GM12875 (cell line): ENCODE measurements at regions not wholly inside any gene's neighbourhood (a gene's known extent, or its start where the extent isn't known, plus 50 kb on each side); places are given as distances from the start of the nearest gene placed in this dataset.
"Not testable (repeated sequence)": the region's sequence is repeated elsewhere in the genome, so short reads cannot be mapped to it uniquely, and the experiment has no call there.

ENCODE experiments used
- H3K4me3 ChIP-seq: one replicate; pipeline ENCODE4 v1.5.1; 2011; ENCODE audit warnings: low read depth, low read length, control low read depth
- TF ChIP-seq, protein P1 (sequence below): IDR thresholded peaks from 2 replicates; pipeline ENCODE4 v1.5.1; 2011; ENCODE audit warnings: low read depth, mild to moderate bottlenecking, control low read depth, inconsistent platforms, low read length, moderate library complexity, borderline replicate concordance; ENCODE audit not compliant: insufficient read depth

DNA sequence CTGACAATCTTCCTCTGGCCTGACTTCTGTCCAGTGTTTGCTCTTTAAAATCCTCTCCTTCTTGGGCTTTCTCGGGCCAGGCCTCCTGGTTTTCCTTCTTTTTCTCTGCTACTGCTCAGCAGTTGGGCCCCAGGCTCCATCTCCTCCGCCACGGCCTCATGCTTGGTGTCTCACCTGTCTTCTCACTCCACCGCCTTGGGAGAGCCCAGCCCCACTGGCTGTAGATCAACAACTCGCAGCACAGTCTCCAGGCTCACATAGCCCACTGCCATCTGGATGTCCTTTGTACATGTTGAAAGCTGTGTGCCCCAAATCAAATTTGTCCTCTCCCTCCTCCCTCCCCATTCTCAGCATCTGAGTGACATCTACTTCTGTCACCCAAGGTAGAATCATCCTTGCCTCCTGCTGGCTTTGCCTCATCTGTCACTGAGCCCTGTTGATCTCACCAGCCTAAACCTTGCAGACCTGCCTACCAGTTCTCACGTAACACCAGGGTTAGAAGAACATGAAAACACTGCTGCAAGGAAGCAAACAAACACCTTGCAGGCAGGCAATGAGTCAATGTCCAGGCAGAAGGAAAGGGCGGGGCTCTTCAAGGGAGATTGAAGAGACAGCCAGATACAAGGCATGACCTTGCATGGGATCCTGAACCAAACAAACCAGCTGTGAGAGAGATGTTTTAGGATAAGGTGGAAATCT lies 103.2 kb upstream of the SMURF2 start:
- H3K4me3 ChIP-seq: no peak overlapping the region
- TF ChIP-seq, protein P1, sequence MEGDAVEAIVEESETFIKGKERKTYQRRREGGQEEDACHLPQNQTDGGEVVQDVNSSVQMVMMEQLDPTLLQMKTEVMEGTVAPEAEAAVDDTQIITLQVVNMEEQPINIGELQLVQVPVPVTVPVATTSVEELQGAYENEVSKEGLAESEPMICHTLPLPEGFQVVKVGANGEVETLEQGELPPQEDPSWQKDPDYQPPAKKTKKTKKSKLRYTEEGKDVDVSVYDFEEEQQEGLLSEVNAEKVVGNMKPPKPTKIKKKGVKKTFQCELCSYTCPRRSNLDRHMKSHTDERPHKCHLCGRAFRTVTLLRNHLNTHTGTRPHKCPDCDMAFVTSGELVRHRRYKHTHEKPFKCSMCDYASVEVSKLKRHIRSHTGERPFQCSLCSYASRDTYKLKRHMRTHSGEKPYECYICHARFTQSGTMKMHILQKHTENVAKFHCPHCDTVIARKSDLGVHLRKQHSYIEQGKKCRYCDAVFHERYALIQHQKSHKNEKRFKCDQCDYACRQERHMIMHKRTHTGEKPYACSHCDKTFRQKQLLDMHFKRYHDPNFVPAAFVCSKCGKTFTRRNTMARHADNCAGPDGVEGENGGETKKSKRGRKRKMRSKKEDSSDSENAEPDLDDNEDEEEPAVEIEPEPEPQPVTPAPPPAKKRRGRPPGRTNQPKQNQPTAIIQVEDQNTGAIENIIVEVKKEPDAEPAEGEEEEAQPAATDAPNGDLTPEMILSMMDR: no peak

DNA sequence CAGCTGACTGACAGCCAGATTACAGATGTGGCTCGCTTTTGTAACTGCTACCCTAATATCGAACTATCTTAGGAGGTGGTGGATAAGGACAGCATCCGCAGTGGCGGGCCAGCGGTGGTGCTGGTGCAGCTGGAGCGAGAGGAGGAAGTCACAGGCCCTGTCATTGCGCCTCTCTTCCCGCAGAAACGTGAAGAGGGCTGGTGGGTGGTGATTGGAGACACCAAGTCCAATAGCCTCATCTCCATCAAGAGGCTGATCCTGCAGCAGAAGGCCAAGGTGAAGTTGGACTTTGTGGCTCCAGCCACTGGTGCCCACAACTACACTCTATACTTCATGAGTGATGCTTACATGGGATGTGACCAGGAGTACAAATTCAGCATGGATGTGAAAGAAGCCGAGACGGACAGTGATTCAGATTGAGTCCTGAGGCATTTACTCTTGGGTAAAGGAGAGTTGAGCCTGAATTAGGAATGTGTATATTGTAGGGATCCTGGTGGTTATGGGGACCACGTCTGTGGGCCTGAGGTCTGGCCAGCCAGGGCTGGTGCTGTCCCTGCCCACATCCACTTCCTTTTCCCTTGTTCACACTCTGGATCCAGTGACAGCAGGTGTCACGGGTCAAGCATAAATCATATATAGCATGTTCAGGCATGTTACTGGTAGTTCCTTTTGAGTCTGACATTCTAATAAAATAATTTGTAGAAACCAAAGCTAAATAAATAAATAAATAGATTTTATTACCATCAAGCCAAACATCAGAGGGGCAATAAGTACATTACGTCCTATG lies 89.0 kb upstream of the SMURF2 start:
- no peak overlapping the region for H3K4me3 ChIP-seq
- TF ChIP-seq, protein P1: no peak

DNA sequence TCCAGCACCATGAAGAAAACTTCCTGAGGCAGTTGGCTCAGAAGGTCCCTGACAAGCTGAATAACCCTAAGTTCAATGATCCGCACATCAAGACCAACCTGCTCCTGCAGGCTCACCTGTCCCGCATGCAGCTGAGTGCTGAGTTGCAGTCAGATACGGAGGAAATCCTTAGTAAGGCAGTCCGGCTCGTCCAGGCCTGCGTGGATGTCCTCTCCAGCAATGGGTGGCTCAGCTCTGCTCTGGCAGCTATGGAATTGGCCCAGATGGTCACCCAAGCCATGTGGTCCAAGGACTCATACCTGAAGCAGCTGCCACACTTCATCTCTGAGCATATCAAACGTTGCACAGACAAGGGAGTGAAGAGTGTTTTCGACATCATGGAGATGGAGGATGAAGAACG lies 88.4 kb upstream of the SMURF2 start:
- H3K4me3 ChIP-seq: no peak overlapping the region
- TF ChIP-seq, protein P1: no peak

DNA sequence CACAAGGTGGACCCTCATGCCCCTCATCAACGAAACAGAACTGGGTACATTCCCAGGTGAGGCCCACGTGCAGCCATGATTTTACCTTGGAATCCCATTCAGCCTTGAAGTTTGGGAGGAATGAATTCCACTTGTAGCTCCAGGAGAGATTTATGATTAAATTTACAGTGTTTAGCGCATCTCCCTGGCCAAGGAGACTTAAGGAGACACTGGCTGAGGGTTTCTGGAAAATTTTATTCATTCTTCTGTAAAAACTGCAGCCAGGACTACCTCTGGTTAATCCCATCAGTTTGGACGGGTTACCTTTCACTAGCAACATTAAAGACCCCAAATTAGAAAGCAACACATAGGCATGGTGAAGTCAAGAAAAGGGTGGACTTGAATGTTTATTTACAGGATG lies 87.2 kb upstream of the SMURF2 start:
- TF ChIP-seq, protein P1: no peak
- no peak overlapping the region for H3K4me3 ChIP-seq

DNA sequence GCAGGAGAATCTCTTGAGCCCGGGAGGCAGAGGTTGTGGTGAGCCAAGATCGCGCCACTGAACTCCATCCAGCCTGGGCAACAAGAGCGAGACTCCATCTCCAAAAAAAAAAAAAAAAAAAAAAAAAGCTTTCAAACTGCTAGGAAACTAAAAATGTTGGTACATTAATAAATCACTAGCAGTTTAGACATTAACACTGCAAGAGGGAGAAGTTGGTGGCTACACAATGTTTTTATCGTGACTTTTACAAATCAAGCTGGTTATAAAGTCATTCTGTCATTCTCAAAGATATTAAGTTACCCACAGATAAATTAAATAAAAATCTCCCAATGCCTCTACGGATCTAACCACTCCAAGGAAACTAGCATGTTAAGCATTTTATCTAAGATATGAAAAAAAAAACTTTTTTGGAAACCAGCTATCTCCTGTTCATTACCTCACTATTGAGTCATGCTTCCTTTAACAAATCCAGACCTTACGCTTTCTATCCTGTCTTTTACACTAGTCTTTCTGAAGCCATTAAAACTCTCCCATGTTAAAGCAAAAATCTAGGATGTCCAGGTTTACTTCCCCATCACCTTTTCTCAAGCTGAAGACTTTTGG lies 85.9 kb upstream of the SMURF2 start:
- no peak overlapping the region for H3K4me3 ChIP-seq
- TF ChIP-seq, protein P1: no peak

DNA sequence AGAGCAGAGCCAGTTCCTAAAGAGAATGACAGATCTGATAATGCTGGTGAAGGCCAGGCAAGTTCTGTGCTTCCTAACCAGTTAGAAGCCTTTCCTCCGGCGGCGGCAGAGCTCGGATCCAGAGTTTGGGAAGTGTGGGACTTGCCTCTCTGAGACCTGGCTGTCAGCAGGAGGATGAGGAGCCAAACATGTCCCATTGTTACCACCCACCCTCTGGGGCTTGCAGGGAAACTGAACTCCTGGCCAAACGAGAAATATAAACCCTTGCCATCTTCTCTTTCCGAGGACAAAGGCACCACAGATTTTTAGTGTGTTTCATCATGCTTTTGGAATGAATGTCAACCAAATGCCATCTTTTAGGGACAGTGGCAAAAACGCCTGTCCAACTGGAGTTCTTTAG lies 80.2 kb upstream of the SMURF2 start:
- no peak overlapping the region for H3K4me3 ChIP-seq
- TF ChIP-seq, protein P1: no peak

DNA sequence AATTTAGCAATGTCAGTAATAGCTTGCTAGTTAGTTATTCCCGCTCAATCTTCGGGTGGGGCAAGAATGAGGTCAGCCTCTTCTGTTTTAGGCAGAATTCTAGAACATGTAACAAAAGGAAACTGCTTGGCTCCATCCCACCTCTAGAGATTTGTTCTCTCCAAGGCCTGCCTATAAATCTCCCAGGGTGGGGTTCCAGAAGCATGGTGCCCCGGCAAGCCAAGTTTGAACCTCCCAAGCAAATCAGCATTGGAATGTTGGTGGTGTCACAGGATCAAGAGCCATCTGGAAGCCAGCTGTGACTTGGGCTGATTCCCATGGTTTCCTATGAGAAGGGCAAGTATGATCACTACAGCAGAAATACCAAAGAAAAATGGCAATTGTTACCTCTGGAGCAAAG lies 79.8 kb upstream of the SMURF2 start:
- H3K4me3 ChIP-seq: not testable (repeated sequence)
